PC-3 (cell line): ENCODE measurements at regions not wholly inside any gene's neighbourhood (a gene's known extent, or its start where the extent isn't known, plus 50 kb on each side); places are given as distances from the start of the nearest gene placed in this dataset.

Experiments used
- CTCF ChIP-seq: fragments of 300-600 bp; sonication (generic); conservative IDR thresholded peaks from 2 replicates; pipeline ENCODE4 v1.5.1; 2017; ENCODE audit warnings: antibody characterized with exemption, low read depth, mild to moderate bottlenecking, low read length
- EZH2 ChIP-seq: fragments of 300-600 bp; sonication (generic); IDR thresholded peaks from one replicate; pipeline ENCODE4 v1.6.1; 2017; ENCODE audit warnings: antibody characterized with exemption, mild to moderate bottlenecking, low read length; ENCODE audit not compliant: unreplicated experiment
- EZH2phosphoT487 ChIP-seq: fragments of 300-600 bp; sonication (generic); IDR thresholded peaks from 2 replicates; pipeline ENCODE4 v1.6.1; 2018; ENCODE audit warnings: mild to moderate bottlenecking, antibody characterized with exemption, low read length, borderline replicate concordance

- TF ChIP-seq CTCF = no peak
- no peak for TF ChIP-seq EZH2
- no peak for TF ChIP-seq EZH2phosphoT487
Measured at GRCh38 chr6:23173234-23173633, 603.9 kb downstream of the HDGFL1 start.
